Middle frontal gyrus (tissue), 1 donor: ENCODE measurements at regions not wholly inside any gene's neighbourhood (a gene's known extent, or its start where the extent isn't known, plus 50 kb on each side); places are given as distances from the start of the nearest gene placed in this dataset.
A peak's percentile ranks its signal among the peaks of the same experiment; 100 is the strongest.
"Not testable (repeated sequence)": the region's sequence is repeated elsewhere in the genome, so short reads cannot be mapped to it uniquely, and the experiment has no call there.

Experiments used
- DNase-seq: peaks from one replicate; pipeline ENCODE4 v3.0.0-alpha.2; 2015; ENCODE audit warnings: low spot score; ENCODE audit errors: extremely low spot score

GRCh38 chr3:103446953-103447629 lies 1012.3 kb downstream of the ZPLD1 start:
- no peak for DNase-seq

- no peak for DNase-seq
Observed at GRCh38 chr3:103453152-103453551, 1018.3 kb downstream of the ZPLD1 start.

- no peak for DNase-seq
Observed at GRCh38 chr3:103459815-103460214, 1025.0 kb downstream of the ZPLD1 start.

GRCh38 chr3:103470498-103470897 lies 1035.7 kb downstream of the ZPLD1 start:
- no peak for DNase-seq

GRCh38 chr3:103494011-103494410 lies 1059.2 kb downstream of the ZPLD1 start:
- DNase-seq: no peak

- no peak for DNase-seq
Observed at GRCh38 chr3:103494512-103494911, 1059.7 kb downstream of the ZPLD1 start.

GRCh38 chr3:103495186-103495585 lies 1060.4 kb downstream of the ZPLD1 start:
- DNase-seq: no peak

- peak; percentile 42 for DNase-seq
Observed at GRCh38 chr3:103499132-103499900, 1064.5 kb downstream of the ZPLD1 start.

- no peak for DNase-seq
Observed at GRCh38 chr3:103499967-103500366, 1065.2 kb downstream of the ZPLD1 start.

- no peak for DNase-seq
Observed at GRCh38 chr3:103510760-103511159, 1075.9 kb downstream of the ZPLD1 start.

GRCh38 chr3:103511891-103512290 lies 1077.1 kb downstream of the ZPLD1 start:
- no peak for DNase-seq

GRCh38 chr3:103512595-103512994 lies 1077.8 kb downstream of the ZPLD1 start:
- no peak for DNase-seq

GRCh38 chr3:103513003-103513402 lies 1078.2 kb downstream of the ZPLD1 start:
- DNase-seq: no peak

- DNase-seq: no peak
Observed at GRCh38 chr3:103515116-103515515, 1080.3 kb downstream of the ZPLD1 start.

- DNase-seq: no peak
Observed at GRCh38 chr3:103516950-103517349, 1082.1 kb downstream of the ZPLD1 start.

- DNase-seq: not testable (repeated sequence)
Observed at GRCh38 chr3:103531327-103531726, 1096.5 kb downstream of the ZPLD1 start.

- DNase-seq: no peak
Observed at GRCh38 chr3:103532986-103533385, 1098.2 kb downstream of the ZPLD1 start.

GRCh38 chr3:103554451-103554850 lies 1119.6 kb downstream of the ZPLD1 start:
- DNase-seq: no peak

- DNase-seq: not testable (repeated sequence)
Observed at GRCh38 chr3:103564116-103564515, 1129.3 kb downstream of the ZPLD1 start.

GRCh38 chr3:103585809-103586208 lies 1151.0 kb downstream of the ZPLD1 start:
- DNase-seq: no peak

- no peak for DNase-seq
Observed at GRCh38 chr3:103589770-103590169, 1155.0 kb downstream of the ZPLD1 start.

- DNase-seq: no peak
Observed at GRCh38 chr3:103600844-103601243, 1166.0 kb downstream of the ZPLD1 start.

- DNase-seq: no peak
Observed at GRCh38 chr3:103601666-103602065, 1166.9 kb downstream of the ZPLD1 start.
